ENCODE measurements at regions not wholly inside any gene's neighbourhood (a gene's known extent, or its start where the extent isn't known, plus 50 kb on each side); places are given as distances from the start of the nearest gene placed in this dataset.
"Not testable (repeated sequence)": the region's sequence is repeated elsewhere in the genome, so short reads cannot be mapped to it uniquely, and the experiment has no call there.

GRCh38 chr3:191592105-191592504 is 131.1 kb downstream of the PYDC2 start:
- intact Hi-C loops (cut with micrococcal nuclease; ENCODE audit: unreplicated experiment), result no loop called here
- Histone ChIP-seq H3K9me3 (ENCODE audit: control insufficient read depth, insufficient read depth, low read depth, low read length) (no peaks in the 10 kb centered on the region), H3K4me1 (ENCODE audit: control insufficient read depth, insufficient read depth, low read length) (no peaks in the 10 kb centered on the region), H3K27me3 (ENCODE audit: control insufficient read depth, insufficient read depth, low read length) (no peaks in the 10 kb centered on the region), H3K36me3 (ENCODE audit: control insufficient read depth, insufficient read depth, low read length) (no peaks in the 10 kb centered on the region), H3K27ac (ENCODE audit: low read length) (no peak overlapping the region), H3K4me3 (ENCODE audit: low read depth in 2 of 2, low read length in 2 of 2) (no peak overlapping the region)
- DNase-seq (ENCODE audit: low read depth, low spot score) (no peak), ATAC-seq (no peak)
- ChIA-PET POLR2A (no interaction called here), CTCF (no interaction called here)
- in situ Hi-C loops (cut with HindIII; ENCODE audit: low pct_unique_long_range_greater_than_20kb, low sequenced_read_pairs), result no loop called here
- TF ChIP-seq TCF7L2 (IDR thresholded peaks at IDR 0.05; ENCODE audit: low read depth, low read length) (no peak), CTCF (IDR thresholded peaks at IDR 0.05) (no peak), SIN3A (IDR thresholded peaks at IDR 0.05; ENCODE audit: borderline replicate concordance, insufficient read depth, low read depth, low read length) (no peak), REST (IDR thresholded peaks at IDR 0.05; ENCODE audit: insufficient read depth in 1 of 2, low read depth in 2 of 2, low read length in 1 of 2) (no peak)
- BruUV-seq (replicated peaks), result no TSS peak

- BruUV-seq (replicated peaks), result no TSS peak
- CTCF ChIA-PET, result no interaction called here
- TF ChIP-seq SIN3A (IDR thresholded peaks at IDR 0.05; ENCODE audit: borderline replicate concordance, insufficient read depth, low read depth, low read length) (no peak), REST (IDR thresholded peaks at IDR 0.05; ENCODE audit: insufficient read depth in 1 of 2, low read depth in 2 of 2, low read length in 1 of 2) (no peak), TCF7L2 (IDR thresholded peaks at IDR 0.05; ENCODE audit: low read depth, low read length) (no peak), POLR2AphosphoS5 (IDR thresholded peaks at IDR 0.05; ENCODE audit: low read depth, low read length) (no peak), CTCF (IDR thresholded peaks at IDR 0.05) (no peak)
- DNase-seq (ENCODE audit: low read depth, low spot score), result no peak
- POLR2A ChIA-PET, result no interaction called here
- Histone ChIP-seq H3K4me1 (ENCODE audit: control insufficient read depth, insufficient read depth, low read length) (no peaks in the 10 kb centered on the region), H3K9me3 (ENCODE audit: control insufficient read depth, insufficient read depth, low read depth, low read length) (no peaks in the 10 kb centered on the region), H3K27ac (ENCODE audit: low read length) (no peak overlapping the region), H3K4me3 (ENCODE audit: low read depth in 2 of 2, low read length in 2 of 2) (no peak overlapping the region), H3K36me3 (ENCODE audit: control insufficient read depth, insufficient read depth, low read length) (no peaks in the 10 kb centered on the region), H3K27me3 (ENCODE audit: control insufficient read depth, insufficient read depth, low read length) (no peaks in the 10 kb centered on the region)
- in situ Hi-C loops (cut with HindIII; ENCODE audit: low pct_unique_long_range_greater_than_20kb, low sequenced_read_pairs), result no loop called here
- intact Hi-C loops (cut with micrococcal nuclease; ENCODE audit: unreplicated experiment), result no loop called here
- no peak for ATAC-seq
Measured at GRCh38 chr3:191593486-191593885, 132.5 kb downstream of the PYDC2 start.

- H3K27me3 ChIP-seq (ENCODE audit: control insufficient read depth, insufficient read depth, low read length); H3K36me3 ChIP-seq (ENCODE audit: control insufficient read depth, insufficient read depth, low read length); in situ Hi-C loops (cut with HindIII; ENCODE audit: low pct_unique_long_range_greater_than_20kb, low sequenced_read_pairs); H3K27ac ChIP-seq (ENCODE audit: low read length); BruUV-seq (replicated peaks); intact Hi-C loops (cut with micrococcal nuclease; ENCODE audit: unreplicated experiment); CTCF ChIA-PET; H3K4me1 ChIP-seq (ENCODE audit: control insufficient read depth, insufficient read depth, low read length); DNase-seq (ENCODE audit: low read depth, low spot score); ATAC-seq; POLR2A ChIA-PET; H3K4me3 ChIP-seq (ENCODE audit: low read depth in 2 of 2, low read length in 2 of 2); H3K9me3 ChIP-seq (ENCODE audit: control insufficient read depth, insufficient read depth, low read depth, low read length): not testable (repeated sequence)
Measured at GRCh38 chr3:191615511-191615910, 154.5 kb downstream of the PYDC2 start.

Measured in Panc1 (cell line).